OCI-LY1 (cell line): ENCODE measurements at regions not wholly inside any gene's neighbourhood (a gene's known extent, or its start where the extent isn't known, plus 50 kb on each side); places are given as distances from the start of the nearest gene placed in this dataset.

Experiments used
- EZH2 ChIP-seq: fragments of 200-600 bp; sonication (generic), shearing (Covaris generic); IDR thresholded peaks from 2 replicates; pipeline ENCODE4 v1.8.0; 2017; ENCODE audit warnings: borderline replicate concordance, mixed run types, mild to moderate bottlenecking, antibody characterized with exemption, low read length, moderate library complexity, mixed read lengths
- TF ChIP-seq, protein P1 (sequence below): fragments of 200-600 bp; sonication (generic), shearing (Covaris generic); IDR thresholded peaks from 2 replicates; pipeline ENCODE4 v1.5.1; 2017; ENCODE audit warnings: mild to moderate bottlenecking, antibody characterized with exemption, low read length, moderate library complexity, mixed read lengths

DNA sequence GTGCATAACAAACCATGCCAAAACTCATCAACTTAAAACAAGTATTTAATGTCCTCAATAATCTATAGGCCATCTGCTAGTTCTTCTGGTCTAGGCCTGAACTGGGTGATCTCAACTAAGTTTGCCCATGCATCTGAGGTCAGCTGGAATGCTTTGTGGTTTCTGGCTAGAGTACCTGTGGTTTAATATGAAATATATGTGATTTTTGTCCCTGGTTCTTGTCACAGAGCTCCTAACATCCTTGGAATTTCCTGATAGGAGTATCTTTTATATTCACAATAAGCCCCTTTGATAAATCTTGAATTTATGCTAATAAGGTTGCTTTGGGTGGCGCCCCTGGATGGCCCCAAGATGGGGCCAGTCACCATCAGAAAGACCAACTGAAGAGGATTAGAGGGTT lies 535.9 kb downstream of the DNAH5 start:
- TF ChIP-seq, protein P1, sequence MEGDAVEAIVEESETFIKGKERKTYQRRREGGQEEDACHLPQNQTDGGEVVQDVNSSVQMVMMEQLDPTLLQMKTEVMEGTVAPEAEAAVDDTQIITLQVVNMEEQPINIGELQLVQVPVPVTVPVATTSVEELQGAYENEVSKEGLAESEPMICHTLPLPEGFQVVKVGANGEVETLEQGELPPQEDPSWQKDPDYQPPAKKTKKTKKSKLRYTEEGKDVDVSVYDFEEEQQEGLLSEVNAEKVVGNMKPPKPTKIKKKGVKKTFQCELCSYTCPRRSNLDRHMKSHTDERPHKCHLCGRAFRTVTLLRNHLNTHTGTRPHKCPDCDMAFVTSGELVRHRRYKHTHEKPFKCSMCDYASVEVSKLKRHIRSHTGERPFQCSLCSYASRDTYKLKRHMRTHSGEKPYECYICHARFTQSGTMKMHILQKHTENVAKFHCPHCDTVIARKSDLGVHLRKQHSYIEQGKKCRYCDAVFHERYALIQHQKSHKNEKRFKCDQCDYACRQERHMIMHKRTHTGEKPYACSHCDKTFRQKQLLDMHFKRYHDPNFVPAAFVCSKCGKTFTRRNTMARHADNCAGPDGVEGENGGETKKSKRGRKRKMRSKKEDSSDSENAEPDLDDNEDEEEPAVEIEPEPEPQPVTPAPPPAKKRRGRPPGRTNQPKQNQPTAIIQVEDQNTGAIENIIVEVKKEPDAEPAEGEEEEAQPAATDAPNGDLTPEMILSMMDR: no peak
- TF ChIP-seq EZH2: no peak
